ENCODE measurements at regions not wholly inside any gene's neighbourhood (a gene's known extent, or its start where the extent isn't known, plus 50 kb on each side); places are given as distances from the start of the nearest gene placed in this dataset.

GRCh38 chr2:6657136-6657535 lies 208.6 kb downstream of the CMPK2 start:
- H3K4me3 ChIP-seq (ENCODE audit: low read depth, low read length), result no peak overlapping the region
- TF ChIP-seq, protein P1, sequence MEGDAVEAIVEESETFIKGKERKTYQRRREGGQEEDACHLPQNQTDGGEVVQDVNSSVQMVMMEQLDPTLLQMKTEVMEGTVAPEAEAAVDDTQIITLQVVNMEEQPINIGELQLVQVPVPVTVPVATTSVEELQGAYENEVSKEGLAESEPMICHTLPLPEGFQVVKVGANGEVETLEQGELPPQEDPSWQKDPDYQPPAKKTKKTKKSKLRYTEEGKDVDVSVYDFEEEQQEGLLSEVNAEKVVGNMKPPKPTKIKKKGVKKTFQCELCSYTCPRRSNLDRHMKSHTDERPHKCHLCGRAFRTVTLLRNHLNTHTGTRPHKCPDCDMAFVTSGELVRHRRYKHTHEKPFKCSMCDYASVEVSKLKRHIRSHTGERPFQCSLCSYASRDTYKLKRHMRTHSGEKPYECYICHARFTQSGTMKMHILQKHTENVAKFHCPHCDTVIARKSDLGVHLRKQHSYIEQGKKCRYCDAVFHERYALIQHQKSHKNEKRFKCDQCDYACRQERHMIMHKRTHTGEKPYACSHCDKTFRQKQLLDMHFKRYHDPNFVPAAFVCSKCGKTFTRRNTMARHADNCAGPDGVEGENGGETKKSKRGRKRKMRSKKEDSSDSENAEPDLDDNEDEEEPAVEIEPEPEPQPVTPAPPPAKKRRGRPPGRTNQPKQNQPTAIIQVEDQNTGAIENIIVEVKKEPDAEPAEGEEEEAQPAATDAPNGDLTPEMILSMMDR (IDR thresholded peaks at IDR 0.05; ENCODE audit: borderline replicate concordance, insufficient read depth, low read depth, low read length), result no peak

DNA sequence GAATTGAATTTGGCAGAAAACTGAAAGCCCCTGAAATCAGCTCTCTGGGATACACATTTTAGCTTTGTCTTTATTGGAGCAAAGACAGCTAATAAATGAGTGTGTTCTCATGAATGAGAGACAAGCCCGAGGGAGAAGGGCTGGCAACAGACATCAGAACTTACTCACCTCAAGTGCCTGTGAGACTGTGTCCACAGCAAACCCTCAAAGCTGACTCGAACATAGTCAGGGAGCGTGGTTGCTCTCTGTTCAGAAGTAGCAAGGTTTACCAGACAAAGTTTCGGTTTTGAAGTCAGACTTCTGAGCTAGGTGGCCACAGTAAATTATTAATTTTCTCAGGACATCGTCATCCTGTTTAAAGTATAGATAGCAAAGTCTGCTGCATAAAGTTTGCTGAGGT lies 207.9 kb downstream of the CMPK2 start:
- no peak overlapping the region for H3K4me3 ChIP-seq (ENCODE audit: low read depth, low read length)
- TF ChIP-seq, protein P1 (IDR thresholded peaks at IDR 0.05; ENCODE audit: borderline replicate concordance, insufficient read depth, low read depth, low read length), result no peak

GRCh38 chr2:6664332-6665061 lies 201.2 kb downstream of the CMPK2 start:
- no peak overlapping the region for H3K4me3 ChIP-seq (ENCODE audit: low read depth, low read length)
- TF ChIP-seq, protein P1 (IDR thresholded peaks at IDR 0.05; ENCODE audit: borderline replicate concordance, insufficient read depth, low read depth, low read length), result no peak

GRCh38 chr2:6665093-6666045 lies 200.3 kb downstream of the CMPK2 start:
- TF ChIP-seq, protein P1 (IDR thresholded peaks at IDR 0.05; ENCODE audit: borderline replicate concordance, insufficient read depth, low read depth, low read length), result no peak
- no peak overlapping the region for H3K4me3 ChIP-seq (ENCODE audit: low read depth, low read length)

DNA sequence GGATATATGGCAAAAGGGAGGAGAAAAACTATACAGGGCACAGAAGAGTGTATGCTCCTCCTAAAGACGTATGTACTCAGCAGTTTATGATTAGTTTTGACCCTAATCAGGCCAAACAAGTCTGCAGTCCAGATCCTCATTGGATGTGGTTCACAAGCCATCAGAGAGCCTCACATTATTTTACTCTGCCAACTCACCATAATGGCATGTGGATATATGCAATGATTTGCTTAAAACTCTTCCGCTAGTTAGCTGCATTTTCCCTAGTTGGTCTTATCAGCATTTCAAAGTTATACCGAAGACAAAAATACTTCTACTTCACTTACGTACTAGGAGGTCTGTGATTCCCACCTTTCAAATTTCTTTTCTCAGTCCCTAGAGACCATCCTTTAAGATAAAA lies 198.4 kb downstream of the CMPK2 start:
- TF ChIP-seq, protein P1 (IDR thresholded peaks at IDR 0.05; ENCODE audit: borderline replicate concordance, insufficient read depth, low read depth, low read length), result no peak
- no peak overlapping the region for H3K4me3 ChIP-seq (ENCODE audit: low read depth, low read length)

- H3K4me3 ChIP-seq (ENCODE audit: low read depth, low read length), result no peak overlapping the region
- TF ChIP-seq, protein P1 (IDR thresholded peaks at IDR 0.05; ENCODE audit: borderline replicate concordance, insufficient read depth, low read depth, low read length), result no peak
These were observed 193.8 kb downstream of the CMPK2 start for GRCh38 chr2:6671913-6672312.

All from GM12875 (cell line).